SH-SY5Y (cell line): ENCODE measurements at regions not wholly inside any gene's neighbourhood (a gene's known extent, or its start where the extent isn't known, plus 50 kb on each side); places are given as distances from the start of the nearest gene placed in this dataset.
A peak's percentile ranks its signal among the peaks of the same experiment; 100 is the strongest.

Experiments
- GATA2 ChIP-seq: IDR thresholded peaks from 2 replicates; pipeline ENCODE4 v1.6.1; 2011; ENCODE audit warnings: mild to moderate bottlenecking, low read depth, low read length
- GATA3 ChIP-seq: IDR thresholded peaks from 2 replicates; pipeline ENCODE4 v1.6.1; 2011; ENCODE audit warnings: low read depth, mild to moderate bottlenecking, low read length, moderate library complexity

DNA sequence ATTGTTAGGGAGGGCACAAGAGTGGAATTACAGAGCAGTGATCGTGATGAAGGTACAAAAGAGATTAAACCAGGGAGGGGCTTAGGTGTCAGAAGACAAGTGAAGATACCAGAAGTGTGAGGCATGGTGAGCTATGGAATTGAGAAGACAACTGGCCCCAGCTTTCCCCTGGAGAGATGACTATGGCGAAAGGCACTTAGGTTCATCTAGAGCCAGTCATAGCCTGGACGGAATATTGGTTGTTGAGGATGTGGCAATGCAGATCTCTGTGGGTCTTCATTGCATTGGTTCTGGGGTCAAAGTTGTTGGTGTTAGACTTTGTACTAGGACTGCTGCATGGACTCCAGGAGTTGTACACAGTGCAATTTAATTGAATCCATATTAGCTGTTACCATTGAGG is 115.7 kb downstream of the FASLG start:
- TF ChIP-seq GATA2, result no peak
- no peak for TF ChIP-seq GATA3

DNA sequence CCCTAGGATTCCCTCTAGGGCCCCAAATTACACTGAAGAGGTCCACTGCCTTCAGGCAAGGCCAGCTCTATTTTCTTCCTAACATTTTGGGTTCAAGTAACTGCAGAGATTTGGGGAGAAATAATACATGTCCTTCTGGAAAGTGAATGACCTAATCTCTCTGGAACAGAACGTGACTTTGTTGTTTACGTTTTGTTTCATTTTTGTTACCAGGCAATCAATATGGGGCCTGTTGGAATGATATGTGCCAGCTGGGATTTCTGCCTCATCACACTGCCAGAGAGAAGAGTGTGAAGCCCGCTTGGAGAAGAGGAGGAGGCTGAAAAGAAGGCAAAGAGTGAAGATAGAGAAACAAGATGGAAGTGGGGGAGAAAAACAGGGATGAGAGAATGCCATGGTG is 116.7 kb downstream of the FASLG start:
- TF ChIP-seq GATA2 (no peak), GATA3 (no peak)

DNA sequence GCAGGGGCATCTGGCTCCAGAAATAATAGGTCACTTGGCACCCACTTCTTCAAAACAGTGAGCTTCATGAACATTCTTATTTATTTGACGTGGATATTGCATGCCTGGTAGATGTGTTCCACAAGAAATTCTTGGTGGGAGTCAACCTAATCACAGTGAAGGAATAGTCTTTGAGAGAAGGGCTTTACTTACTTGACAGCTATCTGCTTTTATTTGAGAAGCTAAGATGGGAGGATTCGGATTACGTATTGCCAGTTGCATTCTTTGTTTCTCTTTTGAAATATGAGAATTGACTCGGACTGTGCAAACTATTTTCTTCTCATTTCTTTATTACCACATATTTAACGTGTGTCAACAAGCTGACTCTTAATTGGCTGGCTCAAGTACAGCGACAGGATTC is 117.2 kb downstream of the FASLG start:
- no peak for TF ChIP-seq GATA3
- no peak for TF ChIP-seq GATA2

- no peak for TF ChIP-seq GATA2
- TF ChIP-seq GATA3, result no peak
Measured at GRCh38 chr1:172777767-172778166, 118.9 kb downstream of the FASLG start.

DNA sequence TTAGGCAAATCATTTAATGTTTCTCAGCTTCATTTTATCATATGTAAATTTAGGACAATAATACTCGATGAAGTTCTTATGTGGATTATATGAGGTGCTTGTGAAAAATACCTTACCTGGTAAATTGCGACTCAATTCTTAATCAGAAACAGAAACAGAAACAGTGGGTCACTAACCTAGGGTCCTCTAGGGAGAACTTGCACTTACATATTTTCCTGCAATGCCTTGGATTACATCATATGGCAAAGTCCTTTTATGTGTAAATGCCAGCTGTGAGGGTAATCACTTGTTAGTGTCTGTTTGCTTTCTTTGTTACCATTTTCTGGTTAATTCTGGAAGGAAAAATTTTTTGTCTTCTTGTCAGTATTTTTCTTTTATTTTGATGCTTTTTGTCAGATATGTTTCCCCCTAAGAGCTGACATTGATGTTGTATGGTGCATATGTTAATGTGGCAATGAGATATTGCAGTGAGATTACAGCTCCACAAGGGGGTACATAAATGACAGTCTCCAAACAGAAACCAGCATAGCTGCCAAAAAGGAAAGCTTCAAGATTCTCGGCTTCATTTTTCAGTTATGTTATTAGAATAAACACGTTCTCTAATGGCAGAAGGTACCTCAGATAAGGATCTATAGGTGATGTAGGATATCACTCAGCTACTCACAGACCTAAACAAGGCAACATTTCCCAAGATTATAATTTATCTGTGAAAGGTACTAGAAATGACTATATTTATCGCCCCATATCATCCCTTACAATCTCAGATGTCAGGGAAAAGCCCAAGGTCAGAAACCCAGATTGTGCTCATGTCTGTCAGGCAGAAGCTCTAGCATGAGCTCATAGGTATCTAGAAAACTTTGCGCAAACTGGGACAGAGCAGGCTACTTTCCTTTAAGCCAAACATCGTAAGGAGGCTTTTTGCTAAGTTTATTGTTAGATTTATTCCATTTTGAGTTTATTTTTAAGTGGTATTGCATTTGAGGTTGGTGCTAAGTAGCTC is 119.9 kb downstream of the FASLG start:
- TF ChIP-seq GATA3 (peak; percentile 66), GATA2 (peak; percentile 66; the same call in 1 of the 2 replicates)

DNA sequence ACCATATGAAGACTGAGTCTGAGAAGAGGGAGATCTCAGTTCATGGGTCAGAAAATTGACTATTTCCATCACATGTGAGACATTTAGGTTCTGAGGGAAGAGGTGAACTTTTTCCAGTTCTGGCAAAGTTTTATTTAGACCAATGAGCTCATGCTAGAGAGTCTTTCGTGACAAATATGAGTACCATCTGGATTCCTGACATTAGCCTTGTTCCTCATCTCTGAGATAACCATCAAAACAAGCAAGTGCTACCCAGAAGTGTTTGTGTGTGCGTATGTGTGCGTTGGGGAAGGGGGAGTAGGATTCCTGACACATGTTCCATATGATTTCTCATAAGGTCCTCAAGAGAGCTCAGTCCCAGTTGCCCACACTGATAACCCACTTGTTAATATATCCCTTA is 120.6 kb downstream of the FASLG start:
- no peak for TF ChIP-seq GATA2
- TF ChIP-seq GATA3, result peak; percentile 11; the same call in 1 of the 2 replicates

- no peak for TF ChIP-seq GATA2
- TF ChIP-seq GATA3, result no peak
Measured at GRCh38 chr1:172781513-172782140, 122.7 kb downstream of the FASLG start.

- TF ChIP-seq GATA2 (no peak), GATA3 (no peak)
Measured at GRCh38 chr1:172789840-172790239, 130.9 kb downstream of the FASLG start.

GRCh38 chr1:172790245-172790644 is 131.3 kb downstream of the FASLG start:
- no peak for TF ChIP-seq GATA3
- TF ChIP-seq GATA2, result no peak

DNA sequence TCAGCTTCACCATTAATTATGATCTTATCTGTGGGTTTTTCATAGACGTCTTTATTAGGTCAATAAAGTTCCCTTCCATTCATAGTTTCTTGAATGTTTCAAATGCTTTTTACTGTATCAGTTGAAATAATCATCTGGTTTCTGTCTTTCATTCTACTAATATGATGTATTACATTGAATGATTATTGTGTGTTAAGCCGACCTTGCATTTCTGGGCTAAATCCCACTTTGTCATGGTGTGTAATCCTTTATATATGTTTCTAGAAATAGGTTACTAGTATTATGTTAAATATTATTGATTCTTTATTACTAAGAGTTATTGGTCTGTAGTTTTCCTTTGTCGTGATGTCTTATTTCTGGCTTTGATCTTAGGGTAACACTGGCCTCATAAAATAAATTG is 134.9 kb downstream of the FASLG start:
- TF ChIP-seq GATA3, result no peak
- no peak for TF ChIP-seq GATA2

DNA sequence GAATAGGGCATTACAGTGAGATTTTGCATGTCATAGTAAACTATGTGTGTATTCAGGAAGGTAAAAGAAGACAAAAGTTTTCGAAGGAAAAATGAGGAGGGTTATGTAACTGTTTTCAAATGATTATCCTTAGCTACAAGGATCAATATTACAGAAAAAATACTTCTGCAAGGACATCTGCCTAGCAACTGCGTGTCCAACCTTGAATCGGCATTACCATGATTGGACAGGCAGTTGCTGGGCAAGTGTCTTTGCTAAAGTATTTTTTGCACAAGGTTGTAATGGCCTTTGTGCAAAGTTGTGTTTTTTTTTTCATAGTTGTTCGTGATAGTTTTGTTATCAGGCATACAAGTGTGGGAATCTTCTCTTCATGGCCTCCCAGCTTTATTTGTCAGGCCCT is 136.8 kb downstream of the FASLG start:
- TF ChIP-seq GATA2 (no peak), GATA3 (no peak)

DNA sequence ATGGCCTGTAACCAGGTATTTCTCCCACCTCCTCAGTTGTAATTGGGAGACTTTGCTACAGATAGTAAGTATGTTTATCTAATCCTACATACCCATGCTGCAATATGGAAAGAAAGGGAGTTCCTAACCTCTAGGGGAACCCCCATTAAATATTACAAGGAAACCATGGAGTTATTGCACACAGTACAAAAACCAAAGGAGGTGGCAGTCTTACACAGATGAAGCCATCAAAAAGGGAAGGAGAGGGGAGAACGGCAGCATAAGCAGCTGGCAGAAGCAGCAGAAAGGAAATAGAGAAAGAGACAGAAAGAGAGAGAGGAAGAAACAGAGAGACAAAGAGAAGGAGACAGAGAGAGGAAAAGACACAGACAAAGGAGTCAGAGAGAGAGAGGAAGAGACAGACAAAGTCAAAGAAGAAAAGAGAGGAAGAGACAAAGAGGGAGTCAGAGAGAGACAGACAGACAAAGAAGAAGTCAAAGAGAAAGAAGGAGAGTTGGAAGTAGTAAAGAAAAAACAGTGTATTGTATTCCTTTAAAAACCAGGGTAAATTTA is 142.9 kb downstream of the FASLG start:
- TF ChIP-seq GATA3 (no peak), GATA2 (no peak)

DNA sequence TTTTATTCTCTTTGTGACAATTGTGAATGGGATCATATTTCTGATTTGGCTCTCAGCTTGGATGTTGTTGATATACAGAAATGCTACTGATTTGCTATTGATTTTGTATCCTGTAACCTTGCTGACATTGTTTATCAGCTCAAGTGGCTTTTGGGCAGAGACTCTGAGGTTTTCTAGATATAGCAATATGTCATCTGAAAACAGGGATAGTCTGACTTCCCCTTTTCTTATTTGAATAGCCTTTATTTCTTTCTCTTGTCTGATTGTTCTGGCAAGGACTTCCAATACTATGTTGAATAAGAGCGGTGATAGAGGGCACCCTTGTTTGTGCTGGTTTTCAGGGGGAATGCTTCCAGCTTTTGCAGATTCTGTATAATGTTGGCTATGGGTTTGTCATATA is 150.8 kb downstream of the FASLG start:
- TF ChIP-seq GATA3, result no peak
- no peak for TF ChIP-seq GATA2

DNA sequence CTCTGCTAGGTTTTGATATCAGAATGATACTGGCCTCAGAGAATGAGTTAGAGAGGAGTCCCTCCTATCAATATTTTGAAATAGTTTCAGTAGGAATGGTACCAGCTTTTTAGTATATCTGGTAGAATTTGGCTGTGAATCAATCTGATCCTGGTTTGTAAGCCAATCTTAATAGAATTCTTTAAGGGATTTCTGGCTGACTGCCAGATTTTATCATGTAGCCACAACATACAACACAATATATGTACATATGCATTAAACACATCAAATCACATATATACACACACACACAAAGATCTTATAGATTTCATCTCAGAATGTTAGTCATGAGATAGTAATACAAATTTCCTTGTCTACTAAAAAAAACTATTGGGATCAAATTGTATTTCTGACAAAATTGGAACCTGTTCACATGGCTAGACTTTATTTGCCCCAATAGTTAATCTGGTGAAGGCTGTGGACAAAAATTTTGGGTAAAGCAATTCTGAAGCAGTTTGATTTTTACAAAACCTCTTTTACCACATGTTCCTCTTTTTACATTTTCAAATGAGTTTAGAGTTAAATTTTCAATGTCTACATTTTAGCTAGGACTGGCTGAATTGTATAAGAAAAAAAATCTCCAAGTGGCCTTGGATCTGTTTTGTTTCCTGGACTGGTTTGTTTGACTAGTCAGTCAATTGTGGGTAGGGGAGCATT is 151.7 kb downstream of the FASLG start:
- TF ChIP-seq GATA3 (no peak), GATA2 (no peak)
